RKO (cell line): ENCODE measurements at regions not wholly inside any gene's neighbourhood (a gene's known extent, or its start where the extent isn't known, plus 50 kb on each side); places are given as distances from the start of the nearest gene placed in this dataset.

Experiments used
- DNase-seq: peaks from one replicate; pipeline ENCODE4 v3.0.0-alpha.2; 2016; ENCODE audit warnings: low spot score

- DNase-seq = no peak
Observed at GRCh38 chr4:52288212-52288855, 237.2 kb downstream of the SPATA18 start.

GRCh38 chr4:52290466-52290865 lies 239.4 kb downstream of the SPATA18 start:
- DNase-seq = no peak

GRCh38 chr4:52292245-52292644 lies 241.1 kb downstream of the SPATA18 start:
- DNase-seq = peak; percentile 5

- DNase-seq = no peak
Observed at GRCh38 chr4:52296341-52296740, 245.2 kb downstream of the SPATA18 start.

- no peak for DNase-seq
Observed at GRCh38 chr4:52298444-52298843, 247.3 kb downstream of the SPATA18 start.

GRCh38 chr4:52299120-52299519 lies 248.0 kb downstream of the SPATA18 start:
- DNase-seq = no peak

- DNase-seq = no peak
Observed at GRCh38 chr4:52311464-52312125, 260.5 kb downstream of the SPATA18 start.

GRCh38 chr4:52312722-52313121 lies 261.6 kb downstream of the SPATA18 start:
- DNase-seq = no peak

- no peak for DNase-seq
Observed at GRCh38 chr4:52317361-52317879, 266.3 kb downstream of the SPATA18 start.

- DNase-seq = no peak
Observed at GRCh38 chr4:52317981-52318380, 266.9 kb downstream of the SPATA18 start.

GRCh38 chr4:52329894-52330293 lies 278.8 kb downstream of the SPATA18 start:
- no peak for DNase-seq

- DNase-seq = no peak
Observed at GRCh38 chr4:52343595-52343994, 292.5 kb downstream of the SPATA18 start.

GRCh38 chr4:52350926-52351325 lies 299.8 kb downstream of the SPATA18 start:
- DNase-seq = no peak

- no peak for DNase-seq
Observed at GRCh38 chr4:52358366-52358765, 300.7 kb downstream of the USP46 start.

GRCh38 chr4:52358883-52359321 lies 300.2 kb downstream of the USP46 start:
- no peak for DNase-seq

- DNase-seq = no peak
Observed at GRCh38 chr4:52366191-52366590, 292.9 kb downstream of the USP46 start.

- no peak for DNase-seq
Observed at GRCh38 chr4:52366621-52367020, 292.5 kb downstream of the USP46 start.

- DNase-seq = no peak
Observed at GRCh38 chr4:52367282-52367830, 291.7 kb downstream of the USP46 start.

- no peak for DNase-seq
Observed at GRCh38 chr4:52368895-52369294, 290.2 kb downstream of the USP46 start.

- DNase-seq = no peak
Observed at GRCh38 chr4:52369649-52370048, 289.5 kb downstream of the USP46 start.

GRCh38 chr4:52370576-52370975 lies 288.5 kb downstream of the USP46 start:
- DNase-seq = no peak

- DNase-seq = no peak
Observed at GRCh38 chr4:52371841-52372240, 287.3 kb downstream of the USP46 start.

- no peak for DNase-seq
Observed at GRCh38 chr4:52372269-52372668, 286.8 kb downstream of the USP46 start.
